Loucy (cell line): ENCODE measurements at regions not wholly inside any gene's neighbourhood (a gene's known extent, or its start where the extent isn't known, plus 50 kb on each side); places are given as distances from the start of the nearest gene placed in this dataset.

Experiments
- H2AFZ ChIP-seq: fragments of 200-600 bp; sonication (generic); 2 replicates; pipeline ENCODE4 v1.6.0; 2016; ENCODE audit warnings: antibody characterized with exemption, mild to moderate bottlenecking, low read length, moderate library complexity
- H3F3A ChIP-seq: fragments of 200-600 bp; 2 replicates; pipeline ENCODE4 v1.6.0; 2016; ENCODE audit warnings: antibody characterized with exemption, low read depth, mild to moderate bottlenecking
- H3K27me3 ChIP-seq: fragments of 200-600 bp; sonication (generic); 2 replicates; pipeline ENCODE4 v1.6.1; 2014; ENCODE audit warnings: low read length, mild to moderate bottlenecking; ENCODE audit not compliant: insufficient read depth, poor library complexity, severe bottlenecking
- H3K36me3 ChIP-seq: fragments of 200-600 bp; sonication (generic); 2 replicates; pipeline ENCODE4 v1.6.1; 2016; ENCODE audit warnings: low read length; ENCODE audit not compliant: insufficient read depth
- H3K4me1 ChIP-seq: fragments of 200-600 bp; sonication (generic); 2 replicates; pipeline ENCODE4 v1.5.1; 2014; ENCODE audit warnings: low read length, mild to moderate bottlenecking; ENCODE audit not compliant: insufficient read depth, poor library complexity, severe bottlenecking
- H3K4me2 ChIP-seq: fragments of 200-600 bp; sonication (generic); 2 replicates; pipeline ENCODE4 v1.6.0; 2014; ENCODE audit warnings: antibody characterized with exemption, low read length, low read depth, mild to moderate bottlenecking; ENCODE audit not compliant: poor library complexity, severe bottlenecking
- H3K4me3 ChIP-seq: fragments of 200-600 bp; sonication (generic); 2 replicates; pipeline ENCODE4 v1.5.1; 2014; ENCODE audit warnings: low read length, mild to moderate bottlenecking, mixed read lengths; ENCODE audit not compliant: poor library complexity, severe bottlenecking
- H3K79me2 ChIP-seq: fragments of 200-600 bp; sonication (generic); 2 replicates; pipeline ENCODE4 v1.6.1; 2014; ENCODE audit warnings: low read length; ENCODE audit not compliant: insufficient read depth
- H3K9ac ChIP-seq: fragments of 200-600 bp; sonication (generic); 2 replicates; pipeline ENCODE4 v1.6.0; 2014; ENCODE audit warnings: mild to moderate bottlenecking, low read depth, low read length, moderate library complexity; ENCODE audit not compliant: poor library complexity, severe bottlenecking
- H3K9me2 ChIP-seq: fragments of 200-600 bp; sonication (generic); replicated peaks from 2 replicates; pipeline ENCODE4 v1.6.1; 2016; ENCODE audit warnings: low read depth, low read length, mixed read lengths
- H3K9me3 ChIP-seq: fragments of 200-600 bp; sonication (generic); 2 replicates; pipeline ENCODE4 v1.6.1; 2014; ENCODE audit warnings: mild to moderate bottlenecking, antibody characterized with exemption, low read length, low read depth; ENCODE audit not compliant: insufficient read depth
- H4K20me1 ChIP-seq: fragments of 200-600 bp; sonication (generic); 2 replicates; pipeline ENCODE4 v1.6.0; 2014; ENCODE audit warnings: antibody characterized with exemption, low read length, mild to moderate bottlenecking; ENCODE audit not compliant: insufficient read depth, poor library complexity, severe bottlenecking
- EZH2phosphoT487 ChIP-seq: fragments of 200-600 bp; IDR thresholded peaks from 2 replicates; pipeline ENCODE4 v1.6.1; 2018; ENCODE audit warnings: antibody characterized with exemption, mild to moderate bottlenecking, moderate library complexity, borderline replicate concordance
- TF ChIP-seq, protein P1 (sequence below): fragments of 200-600 bp; sonication (generic); conservative IDR thresholded peaks from 2 replicates; pipeline ENCODE4 v1.5.1; 2014; ENCODE audit warnings: mild to moderate bottlenecking, antibody characterized with exemption, low read length

DNA sequence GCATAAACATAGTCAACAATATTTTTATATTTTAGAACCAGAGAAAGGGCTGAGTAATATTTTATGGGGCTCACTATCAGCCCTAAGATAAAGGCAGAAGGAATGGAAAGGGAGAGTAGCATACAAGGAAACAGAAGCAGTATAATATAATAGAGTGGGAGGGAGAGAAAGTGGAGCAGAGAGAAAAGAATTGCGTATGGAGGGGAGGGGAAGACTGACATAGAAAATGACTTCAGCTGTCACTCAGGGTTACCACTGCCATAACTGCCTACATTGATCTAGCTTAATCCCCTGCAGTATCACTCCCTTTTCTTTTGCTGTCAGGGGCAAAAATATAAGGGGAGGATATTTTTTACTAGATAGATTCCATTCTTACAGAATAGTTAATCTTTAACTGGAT lies 1133.5 kb upstream of the MAP3K7 start:
- Histone ChIP-seq H3K4me1 (no peaks in the 10 kb centered on the region), H3F3A (no peaks in the 10 kb centered on the region), H4K20me1 (no peaks in the 10 kb centered on the region), H3K4me2 (no peak overlapping the region), H3K79me2 (no peaks in the 10 kb centered on the region), H3K36me3 (no peaks in the 10 kb centered on the region), H3K9ac (no peak overlapping the region), H3K27me3 (no peaks in the 10 kb centered on the region), H3K4me3 (no peak overlapping the region), H3K9me3 (no peaks in the 10 kb centered on the region), H2AFZ (no peak overlapping the region), H3K9me2 (no peaks in the 10 kb centered on the region)
- no peak for TF ChIP-seq EZH2phosphoT487
- TF ChIP-seq, protein P1, sequence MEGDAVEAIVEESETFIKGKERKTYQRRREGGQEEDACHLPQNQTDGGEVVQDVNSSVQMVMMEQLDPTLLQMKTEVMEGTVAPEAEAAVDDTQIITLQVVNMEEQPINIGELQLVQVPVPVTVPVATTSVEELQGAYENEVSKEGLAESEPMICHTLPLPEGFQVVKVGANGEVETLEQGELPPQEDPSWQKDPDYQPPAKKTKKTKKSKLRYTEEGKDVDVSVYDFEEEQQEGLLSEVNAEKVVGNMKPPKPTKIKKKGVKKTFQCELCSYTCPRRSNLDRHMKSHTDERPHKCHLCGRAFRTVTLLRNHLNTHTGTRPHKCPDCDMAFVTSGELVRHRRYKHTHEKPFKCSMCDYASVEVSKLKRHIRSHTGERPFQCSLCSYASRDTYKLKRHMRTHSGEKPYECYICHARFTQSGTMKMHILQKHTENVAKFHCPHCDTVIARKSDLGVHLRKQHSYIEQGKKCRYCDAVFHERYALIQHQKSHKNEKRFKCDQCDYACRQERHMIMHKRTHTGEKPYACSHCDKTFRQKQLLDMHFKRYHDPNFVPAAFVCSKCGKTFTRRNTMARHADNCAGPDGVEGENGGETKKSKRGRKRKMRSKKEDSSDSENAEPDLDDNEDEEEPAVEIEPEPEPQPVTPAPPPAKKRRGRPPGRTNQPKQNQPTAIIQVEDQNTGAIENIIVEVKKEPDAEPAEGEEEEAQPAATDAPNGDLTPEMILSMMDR = no peak

DNA sequence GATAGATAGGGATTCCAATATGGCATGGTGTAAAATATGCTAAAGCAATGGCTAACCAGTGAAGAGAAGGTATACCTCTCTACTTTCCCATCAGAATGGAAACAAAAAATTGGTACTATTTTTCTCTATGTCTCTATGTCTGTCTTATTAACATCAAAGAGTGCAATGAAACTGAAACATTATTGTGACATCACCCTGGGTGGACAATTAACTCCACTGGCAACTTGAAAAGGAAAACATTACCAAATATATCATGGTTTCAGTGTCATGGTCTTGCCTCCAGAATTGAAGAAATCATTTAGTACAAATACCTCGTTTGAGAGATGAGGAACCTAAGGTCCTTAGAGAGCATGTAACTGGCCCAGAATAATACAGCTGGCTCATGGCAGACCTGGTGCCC lies 1132.5 kb upstream of the MAP3K7 start:
- TF ChIP-seq EZH2phosphoT487 = no peak
- TF ChIP-seq, protein P1 = no peak
- Histone ChIP-seq H3K4me2 (no peak overlapping the region), H3K9me3 (no peaks in the 10 kb centered on the region), H3F3A (no peaks in the 10 kb centered on the region), H3K4me1 (no peaks in the 10 kb centered on the region), H3K4me3 (no peak overlapping the region), H3K36me3 (no peaks in the 10 kb centered on the region), H3K27me3 (no peaks in the 10 kb centered on the region), H3K9ac (no peak overlapping the region), H4K20me1 (no peaks in the 10 kb centered on the region), H3K79me2 (no peaks in the 10 kb centered on the region), H2AFZ (no peak overlapping the region), H3K9me2 (no peaks in the 10 kb centered on the region)

DNA sequence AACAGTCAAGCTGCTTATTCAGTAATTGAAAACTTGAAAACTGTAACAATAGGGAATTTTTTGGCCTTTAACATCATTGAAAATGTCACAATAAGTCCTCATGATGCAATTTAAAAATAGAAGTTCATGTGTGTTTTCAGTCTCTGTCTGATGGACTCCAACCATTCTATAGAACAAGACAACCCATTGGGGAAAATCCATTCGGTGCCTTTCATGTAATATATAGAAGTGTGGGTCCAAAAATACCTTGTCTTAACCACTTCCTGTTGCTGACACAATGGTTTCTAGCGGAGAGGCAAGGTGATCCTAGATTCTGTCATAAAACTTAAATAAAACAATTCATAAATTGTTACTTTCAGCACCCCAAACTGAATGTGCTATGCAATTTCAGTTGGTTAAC lies 1131.3 kb upstream of the MAP3K7 start:
- no peaks in the 10 kb centered on the region for H4K20me1 ChIP-seq
- no peaks in the 10 kb centered on the region for H3K36me3 ChIP-seq
- H3K27me3 ChIP-seq = no peaks in the 10 kb centered on the region
- no peak overlapping the region for H3K9ac ChIP-seq
- no peak overlapping the region for H3K4me3 ChIP-seq
- TF ChIP-seq, protein P1 = no peak
- TF ChIP-seq EZH2phosphoT487 = no peak
- no peak overlapping the region for H3K4me2 ChIP-seq
- no peak overlapping the region for H2AFZ ChIP-seq
- no peaks in the 10 kb centered on the region for H3K79me2 ChIP-seq
- H3K4me1 ChIP-seq = no peaks in the 10 kb centered on the region
- H3F3A ChIP-seq = no peaks in the 10 kb centered on the region
- no peaks in the 10 kb centered on the region for H3K9me3 ChIP-seq
- no peaks in the 10 kb centered on the region for H3K9me2 ChIP-seq
